Activated CD4-positive, alpha-beta T cell treated with anti-CD3 and anti-CD28 coated beads, Interleukin-2, Interleukin-6, amounts not matched to agents 100 ng/mL and 50 ng/mL, durations not matched to agents 16 hours and 8 hours (primary cell): ENCODE measurements at regions not wholly inside any gene's neighbourhood (a gene's known extent, or its start where the extent isn't known, plus 50 kb on each side); places are given as distances from the start of the nearest gene placed in this dataset.
"Not testable (repeated sequence)": the region's sequence is repeated elsewhere in the genome, so short reads cannot be mapped to it uniquely, and the experiment has no call there.

Experiments
- DNase-seq: peaks from one replicate; pipeline ENCODE4 v3.0.0-alpha.2; 2020

- not testable (repeated sequence) for DNase-seq
Observed at GRCh38 chr1:73183581-73183980, 901.2 kb upstream of the NEGR1 start.

GRCh38 chr1:73181190-73181540 lies 898.8 kb upstream of the NEGR1 start:
- DNase-seq = no peak

- no peak for DNase-seq
Observed at GRCh38 chr1:73180397-73181189, 898.3 kb upstream of the NEGR1 start.

- no peak for DNase-seq
Observed at GRCh38 chr1:73176902-73177301, 894.6 kb upstream of the NEGR1 start.

GRCh38 chr1:73167009-73167657 lies 884.8 kb upstream of the NEGR1 start:
- DNase-seq = no peak

- DNase-seq = no peak
Observed at GRCh38 chr1:73162564-73162963, 880.2 kb upstream of the NEGR1 start.

GRCh38 chr1:73161418-73161817 lies 879.1 kb upstream of the NEGR1 start:
- no peak for DNase-seq

GRCh38 chr1:73160759-73161158 lies 878.4 kb upstream of the NEGR1 start:
- no peak for DNase-seq

- no peak for DNase-seq
Observed at GRCh38 chr1:73144311-73144710, 862.0 kb upstream of the NEGR1 start.

- DNase-seq = no peak
Observed at GRCh38 chr1:73136975-73137374, 854.6 kb upstream of the NEGR1 start.

- DNase-seq = no peak
Observed at GRCh38 chr1:73106931-73107330, 824.6 kb upstream of the NEGR1 start.

GRCh38 chr1:73105755-73106154 lies 823.4 kb upstream of the NEGR1 start:
- DNase-seq = no peak

- DNase-seq = no peak
Observed at GRCh38 chr1:73104749-73105148, 822.4 kb upstream of the NEGR1 start.

GRCh38 chr1:73100216-73100615 lies 817.9 kb upstream of the NEGR1 start:
- no peak for DNase-seq

- no peak for DNase-seq
Observed at GRCh38 chr1:73097917-73098316, 815.6 kb upstream of the NEGR1 start.

- no peak for DNase-seq
Observed at GRCh38 chr1:73096841-73097240, 814.5 kb upstream of the NEGR1 start.

- no peak for DNase-seq
Observed at GRCh38 chr1:73092383-73092782, 810.0 kb upstream of the NEGR1 start.

GRCh38 chr1:73066866-73067265 lies 784.5 kb upstream of the NEGR1 start:
- no peak for DNase-seq

GRCh38 chr1:73065339-73066041 lies 783.2 kb upstream of the NEGR1 start:
- no peak for DNase-seq

GRCh38 chr1:73056826-73057225 lies 774.5 kb upstream of the NEGR1 start:
- DNase-seq = no peak

GRCh38 chr1:73044241-73045036 lies 762.1 kb upstream of the NEGR1 start:
- no peak for DNase-seq

GRCh38 chr1:73042403-73042802 lies 760.1 kb upstream of the NEGR1 start:
- DNase-seq = no peak

- DNase-seq = no peak
Observed at GRCh38 chr1:73040811-73041210, 758.5 kb upstream of the NEGR1 start.
